HepG2 (cell line): ENCODE measurements at regions not wholly inside any gene's neighbourhood (a gene's known extent, or its start where the extent isn't known, plus 50 kb on each side); places are given as distances from the start of the nearest gene placed in this dataset.
A peak's percentile ranks its signal among the peaks of the same experiment; 100 is the strongest.

ENCODE experiments used
- CREBL2 ChIP-seq: sonication (generic); formaldehyde crosslinking; IDR thresholded peaks from 2 replicates; pipeline ENCODE4 v1.8.1; 2023; ENCODE audit warnings: missing genetic modification reagents, mild to moderate bottlenecking, borderline replicate concordance
- FOXA3 ChIP-seq: IDR thresholded peaks from 2 replicates; pipeline ENCODE4 v1.6.1; 2016; ENCODE audit warnings: missing genetic modification reagents, missing compliant biosample characterization
- KLF16 ChIP-seq, 2 experiments: sonication (generic) in 1 of 2; formaldehyde crosslinking in 1 of 2; IDR thresholded peaks; 2 replicates each; pipeline versions ENCODE4 v1.6.1 to v1.8.0; 2016 to 2023; ENCODE audit warnings: missing genetic modification reagents in 2 of 2, missing compliant biosample characterization in 1 of 2
- KMT2A ChIP-seq: sonication (generic); formaldehyde crosslinking; IDR thresholded peaks from 2 replicates; pipeline ENCODE4 v1.4.0; 2020; ENCODE audit warnings: missing genetic modification reagents
- MXD4 ChIP-seq: IDR thresholded peaks from 2 replicates; pipeline ENCODE4 v1.6.1; 2016; ENCODE audit warnings: mild to moderate bottlenecking, missing biosample characterization, missing genetic modification reagents
- NRL ChIP-seq: sonication (generic); formaldehyde crosslinking; IDR thresholded peaks from 2 replicates; pipeline ENCODE4 v1.5.0; 2020; ENCODE audit warnings: missing genetic modification reagents, mild to moderate bottlenecking, moderate library complexity, borderline replicate concordance
- PAF1 ChIP-seq: IDR thresholded peaks from 2 replicates; pipeline ENCODE4 v1.6.1; 2016; ENCODE audit warnings: missing genetic modification reagents, missing compliant biosample characterization
- PHF8 ChIP-seq: sonication (generic); formaldehyde crosslinking; IDR thresholded peaks from 2 replicates; pipeline ENCODE4 v1.5.0; 2020; ENCODE audit warnings: missing genetic modification reagents
- PLSCR1 ChIP-seq: sonication (generic); formaldehyde crosslinking; IDR thresholded peaks from 2 replicates; pipeline ENCODE4 v1.5.0; 2020; ENCODE audit warnings: missing genetic modification reagents, mild to moderate bottlenecking, borderline replicate concordance
- SALL2 ChIP-seq: sonication (generic); formaldehyde crosslinking; IDR thresholded peaks from 2 replicates; pipeline ENCODE4 v1.8.1; 2023; ENCODE audit warnings: mild to moderate bottlenecking, missing genetic modification reagents, inconsistent platforms
- SIN3B ChIP-seq: fragments of 150-350 bp; IDR thresholded peaks from 2 replicates; pipeline ENCODE4 v1.6.1; 2014; ENCODE audit warnings: low read length
- SP4 ChIP-seq: sonication (generic); formaldehyde crosslinking; IDR thresholded peaks from 2 replicates; pipeline ENCODE4 v1.8.1; 2023; ENCODE audit warnings: mild to moderate bottlenecking, missing genetic modification reagents
- TARDBP ChIP-seq: sonication (generic); formaldehyde crosslinking; IDR thresholded peaks from 2 replicates; pipeline ENCODE4 v1.8.0; 2022; ENCODE audit warnings: mild to moderate bottlenecking, missing genetic modification reagents
- THRA ChIP-seq: sonication (generic); formaldehyde crosslinking; IDR thresholded peaks from 2 replicates; pipeline ENCODE4 v1.4.0; 2020; ENCODE audit warnings: missing genetic modification reagents, borderline replicate concordance
- TRIM22 ChIP-seq: fragments of 450-650 bp; IDR thresholded peaks from 2 replicates; pipeline ENCODE4 v1.6.1; 2017
- ZKSCAN1 ChIP-seq: fragments of 150-350 bp; IDR thresholded peaks from 2 replicates; pipeline ENCODE4 v1.6.1; 2014; ENCODE audit warnings: low read length
- ZNF503 ChIP-seq: sonication (generic); formaldehyde crosslinking; IDR thresholded peaks from 2 replicates; pipeline ENCODE4 v1.4.0; 2020; ENCODE audit warnings: missing genetic modification reagents
- ZNF552 ChIP-seq: sonication (generic); formaldehyde crosslinking; IDR thresholded peaks from 2 replicates; pipeline ENCODE4 v1.9.0; 2022; ENCODE audit warnings: missing genetic modification reagents, mild to moderate bottlenecking, borderline replicate concordance
- ZUFSP ChIP-seq: sonication (generic); formaldehyde crosslinking; IDR thresholded peaks from 2 replicates; pipeline ENCODE4 v1.9.0; 2021; ENCODE audit warnings: missing genetic modification reagents, mild to moderate bottlenecking, borderline replicate concordance

GRCh38 chr9:117487555-117488175 is 72.8 kb upstream of the ASTN2 start (continued):
- TF ChIP-seq PHF8 (CRISPR knock-in tag) (no peak; the same call in 1 of the 2 replicates), THRA (CRISPR knock-in tag) (peak; percentile 44; the same call in 1 of the 2 replicates), ZNF503 (CRISPR knock-in tag) (0 out of 2 replicates have a peak, but pooled peaks have one; percentile 12), ZNF552 (CRISPR knock-in tag) (no peak), KMT2A (CRISPR knock-in tag) (no peak; the same call in 1 of the 2 replicates), CREBL2 (no peak), MXD4 (no peak), TARDBP (CRISPR knock-in tag) (peak; percentile 56), TRIM22 (no peak), SALL2 (CRISPR knock-in tag) (peak; percentile 60; the same call in 1 of the 2 replicates), NRL (CRISPR knock-in tag) (peak; percentile 69; the same call in 1 of the 2 replicates), SIN3B (no peak), KLF16 (CRISPR knock-in tag; IDR thresholded peaks at IDR 0.05) (0 out of 4 replicates have a peak, but pooled peaks of 1 of the 2 experiments have one; percentile 27), ZKSCAN1 (no peak), PAF1 (CRISPR knock-in tag) (no peak), FOXA3 (CRISPR knock-in tag) (peak; percentile 52; the same call in 1 of the 2 replicates), ZUFSP (no peak), SP4 (CRISPR knock-in tag) (peak; percentile 32; the same call in 1 of the 2 replicates), PLSCR1 (no peak)
